ENCODE measurements at regions not wholly inside any gene's neighbourhood (a gene's known extent, or its start where the extent isn't known, plus 50 kb on each side); places are given as distances from the start of the nearest gene placed in this dataset.

DNA sequence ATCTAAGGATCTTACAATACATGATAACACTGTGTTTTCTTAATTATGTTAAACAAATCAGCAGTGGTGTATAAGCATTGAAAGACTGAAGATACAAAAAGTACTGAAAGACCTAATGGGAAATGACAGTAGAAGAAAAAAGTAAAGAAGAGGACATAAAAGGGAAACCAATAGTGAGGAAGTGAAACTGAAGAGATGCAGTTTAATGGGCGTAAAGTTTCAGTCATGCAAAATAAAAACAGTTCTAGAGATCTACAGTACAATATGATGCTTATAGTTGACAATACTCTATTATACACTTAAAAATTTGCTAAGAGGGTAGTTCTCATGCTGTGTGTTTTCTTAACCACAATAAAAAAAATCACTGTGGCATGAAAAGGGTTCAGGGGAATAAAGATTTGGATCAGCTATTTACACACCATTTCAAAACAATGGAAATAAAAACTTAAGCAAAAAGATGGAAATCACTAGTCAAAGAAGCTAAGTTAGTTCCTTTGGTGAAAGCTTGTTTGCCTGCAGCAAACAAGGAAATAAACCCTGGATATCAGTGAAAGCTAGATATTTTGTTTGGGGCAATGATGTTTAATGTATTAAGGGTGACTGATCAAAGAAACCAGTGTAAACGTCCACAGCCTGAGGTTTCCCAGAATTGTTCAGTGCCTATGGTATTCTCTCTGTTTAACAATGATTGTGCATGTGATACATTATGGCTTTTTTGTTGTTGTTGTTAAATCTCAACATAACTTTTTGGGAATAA, 1160.8 kb upstream of the ADGRL2 start:
- TF ChIP-seq CTCF (IDR thresholded peaks at IDR 0.05; ENCODE audit: low read depth, low read length, missing control alignments) = no peak
- DNase-seq (ENCODE audit: extremely low read depth, low read depth) = no peak

DNA sequence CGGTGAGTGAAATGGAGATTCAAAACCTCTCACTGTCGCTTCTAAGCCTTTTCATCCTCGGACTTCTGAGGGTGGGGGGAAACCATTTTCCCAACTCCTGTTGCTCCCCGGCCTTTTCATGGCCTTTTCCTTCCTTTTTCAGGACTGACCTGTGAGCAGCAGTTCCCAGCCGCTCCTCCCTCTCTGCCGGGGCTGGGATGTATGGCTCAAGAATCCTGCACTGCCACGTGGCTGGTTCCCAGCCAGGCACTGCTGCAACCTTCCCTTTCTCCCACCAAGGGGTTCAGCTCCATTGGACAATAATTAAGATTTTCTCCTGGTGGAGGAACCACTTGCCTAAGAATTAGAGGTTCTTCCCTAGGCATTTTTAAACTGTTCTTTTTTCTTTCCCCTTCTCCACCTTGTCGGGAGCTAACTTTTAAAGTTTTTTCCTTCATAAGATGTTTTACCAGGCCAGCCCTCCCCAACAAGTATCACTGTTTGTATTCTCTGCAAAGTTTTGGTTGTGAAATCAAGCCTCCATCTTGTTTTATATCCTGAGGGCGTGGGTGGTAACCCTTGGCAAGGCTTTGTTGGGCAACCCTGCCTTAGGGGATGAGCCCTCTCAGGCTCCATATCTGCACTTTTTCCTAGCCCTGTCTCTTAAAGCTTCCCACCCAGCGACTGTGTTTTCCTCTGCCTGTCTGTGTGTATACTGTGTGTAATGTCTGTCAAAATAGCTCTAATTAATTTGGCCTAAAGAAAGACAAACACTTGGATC, 1166.6 kb upstream of the ADGRL2 start:
- no peak for TF ChIP-seq CTCF (IDR thresholded peaks at IDR 0.05; ENCODE audit: low read depth, low read length, missing control alignments)
- H3K4me3 ChIP-seq (replicated peaks; ENCODE audit: low read depth, low read length) = no peak overlapping the region
- no peak for DNase-seq (ENCODE audit: extremely low read depth, low read depth)

More for the DNA sequence above, 1160.8 kb upstream of the ADGRL2 start:
- H3K4me3 ChIP-seq (replicated peaks; ENCODE audit: low read depth, low read length) = no peak overlapping the region

- TF ChIP-seq CTCF (IDR thresholded peaks at IDR 0.05; ENCODE audit: low read depth, low read length, missing control alignments) = no peak
- no peak for DNase-seq (ENCODE audit: extremely low read depth, low read depth)
- no peak overlapping the region for H3K4me3 ChIP-seq (replicated peaks; ENCODE audit: low read depth, low read length)
Observed at GRCh38 chr1:80632284-80632683, 1168.5 kb upstream of the ADGRL2 start.

DNA sequence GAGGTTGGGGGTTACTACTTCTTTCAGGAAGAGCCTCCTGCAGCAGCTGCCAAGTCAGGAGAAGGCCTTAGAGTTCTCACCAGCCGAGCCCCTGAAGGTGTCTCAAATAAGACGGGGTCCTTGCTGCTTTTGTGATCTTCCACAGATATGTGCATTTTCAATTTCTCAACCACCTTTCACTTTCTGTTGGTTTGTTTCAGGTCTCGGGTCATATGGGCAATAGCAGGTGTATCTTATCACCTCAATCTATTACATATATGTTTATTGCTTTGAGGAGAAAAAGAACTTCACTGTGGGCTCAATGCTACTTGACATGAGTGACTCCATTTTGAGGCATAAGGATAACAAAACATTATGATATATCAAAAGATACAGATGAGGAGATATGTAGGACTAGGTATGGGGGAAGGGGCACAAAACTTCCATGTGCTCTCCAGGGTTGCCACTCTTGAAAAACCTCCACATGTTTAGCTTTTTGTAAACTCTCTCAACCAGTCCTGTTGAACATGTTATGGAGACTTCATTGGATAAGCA, 1171.4 kb upstream of the ADGRL2 start:
- TF ChIP-seq CTCF (IDR thresholded peaks at IDR 0.05; ENCODE audit: low read depth, low read length, missing control alignments) = no peak
- DNase-seq (ENCODE audit: extremely low read depth, low read depth) = no peak
- H3K4me3 ChIP-seq (replicated peaks; ENCODE audit: low read depth, low read length) = no peak overlapping the region

GRCh38 chr1:80624682-80625081, 1176.1 kb upstream of the ADGRL2 start:
- no peak for TF ChIP-seq CTCF (IDR thresholded peaks at IDR 0.05; ENCODE audit: low read depth, low read length, missing control alignments)
- H3K4me3 ChIP-seq (replicated peaks; ENCODE audit: low read depth, low read length) = no peak overlapping the region
- DNase-seq (ENCODE audit: extremely low read depth, low read depth) = no peak

GRCh38 chr1:80607064-80607463, 1193.7 kb upstream of the ADGRL2 start:
- H3K4me3 ChIP-seq (replicated peaks; ENCODE audit: low read depth, low read length) = no peak overlapping the region
- no peak for TF ChIP-seq CTCF (IDR thresholded peaks at IDR 0.05; ENCODE audit: low read depth, low read length, missing control alignments)
- no peak for DNase-seq (ENCODE audit: extremely low read depth, low read depth)
